ENCODE measurements at regions not wholly inside any gene's neighbourhood (a gene's known extent, or its start where the extent isn't known, plus 50 kb on each side); places are given as distances from the start of the nearest gene placed in this dataset.
A peak's percentile ranks its signal among the peaks of the same experiment; 100 is the strongest.
"Not testable (repeated sequence)": the region's sequence is repeated elsewhere in the genome, so short reads cannot be mapped to it uniquely, and the experiment has no call there.

DNA sequence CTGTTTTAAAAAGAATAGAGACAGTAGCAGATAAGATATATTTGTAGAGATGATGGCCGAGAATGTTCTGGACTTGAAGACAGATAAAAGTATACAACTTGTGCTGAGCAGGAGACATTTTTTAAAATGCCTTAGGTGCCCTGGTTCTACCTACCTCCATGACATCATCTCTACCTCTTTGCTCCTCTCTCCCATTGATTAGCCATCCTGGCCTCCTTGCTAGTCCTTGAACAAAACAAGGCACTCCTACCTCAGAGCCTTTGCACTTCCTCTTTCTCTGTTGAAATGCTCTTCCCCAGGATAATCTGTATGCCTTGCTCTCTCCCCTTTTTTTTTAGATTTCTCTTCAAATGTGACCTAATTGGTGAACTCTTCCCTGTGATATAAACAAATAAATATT lies 92.6 kb upstream of the MAGI3 start:
- no CpG with 5 or more reads among the region's 1 CpG for WGBS (ENCODE audit: insufficient coverage, low lambda C conversion rate)
- no peaks in the 10 kb centered on the region for H3K27me3 ChIP-seq (ENCODE audit: control insufficient read depth, insufficient read depth, low read length)
- H3K4me1 ChIP-seq (ENCODE audit: control insufficient read depth, insufficient read depth, low read length) = peaks cover 11% of the 10 kb centered on the region
- H3K4me3 ChIP-seq (ENCODE audit: low read length) = no peak overlapping the region
- peaks cover 3% of the 10 kb centered on the region for H3K9me3 ChIP-seq (ENCODE audit: control insufficient read depth, low read depth, low read length)
- no peak for DNase-seq
- H3K27ac ChIP-seq (ENCODE audit: low read length) = no peak overlapping the region
- H3K36me3 ChIP-seq (ENCODE audit: control insufficient read depth, insufficient read depth, low read length) = no peaks in the 10 kb centered on the region

DNA sequence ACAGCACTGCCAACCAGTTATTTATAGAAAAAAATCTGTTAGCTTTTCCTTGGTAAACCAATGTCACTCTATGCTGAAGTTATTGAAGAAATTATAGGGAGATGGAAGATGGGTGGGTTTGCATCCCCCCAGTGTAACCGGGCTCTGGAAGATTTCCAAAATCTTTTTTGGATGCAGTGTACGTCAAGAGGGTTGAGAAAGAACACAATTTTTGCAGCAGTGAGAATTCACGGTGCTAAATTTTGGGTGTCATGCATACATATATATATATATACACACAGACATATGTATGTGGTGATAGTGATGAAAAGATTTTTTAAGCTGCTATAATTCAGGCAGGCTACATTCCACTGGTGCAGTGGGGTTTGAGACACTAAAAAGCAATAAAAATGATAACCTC lies 91.4 kb upstream of the MAGI3 start:
- Histone ChIP-seq H3K9me3 (ENCODE audit: control insufficient read depth, low read depth, low read length) (no peaks in the 10 kb centered on the region), H3K27ac (ENCODE audit: low read length) (no peak overlapping the region), H3K4me3 (ENCODE audit: low read length) (no peak overlapping the region), H3K36me3 (ENCODE audit: control insufficient read depth, insufficient read depth, low read length) (no peaks in the 10 kb centered on the region), H3K4me1 (ENCODE audit: control insufficient read depth, insufficient read depth, low read length) (no peaks in the 10 kb centered on the region), H3K27me3 (ENCODE audit: control insufficient read depth, insufficient read depth, low read length) (no peaks in the 10 kb centered on the region)
- no peak for DNase-seq
- WGBS (ENCODE audit: insufficient coverage, low lambda C conversion rate) = no CpG with 5 or more reads among the region's 3 CpGs

DNA sequence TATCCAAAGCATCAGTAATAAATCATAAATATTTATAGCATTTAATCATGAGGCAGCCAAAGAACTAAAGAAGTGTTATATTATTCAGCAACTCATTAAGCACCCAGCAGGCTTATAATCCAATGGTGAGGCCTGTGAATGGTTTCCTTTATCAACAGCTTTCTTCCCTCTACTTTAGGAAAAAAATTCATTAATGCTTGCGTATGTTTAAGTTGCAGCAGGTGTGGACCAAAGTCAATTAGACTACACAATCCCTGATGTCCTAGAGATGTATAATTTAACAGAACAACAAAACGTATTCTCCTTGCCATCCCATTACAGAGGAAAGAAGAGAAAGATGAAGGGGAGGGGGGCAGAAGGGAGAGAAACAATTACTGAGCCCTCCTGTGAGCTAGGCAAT lies 87.7 kb upstream of the MAGI3 start:
- no peak for DNase-seq
- no peak overlapping the region for H3K27ac ChIP-seq (ENCODE audit: low read length)
- no peaks in the 10 kb centered on the region for H3K27me3 ChIP-seq (ENCODE audit: control insufficient read depth, insufficient read depth, low read length)
- H3K4me3 ChIP-seq (ENCODE audit: low read length) = no peak overlapping the region
- no peaks in the 10 kb centered on the region for H3K4me1 ChIP-seq (ENCODE audit: control insufficient read depth, insufficient read depth, low read length)
- WGBS (ENCODE audit: insufficient coverage, low lambda C conversion rate) = no CpG with 5 or more reads among the region's 2 CpGs
- no peaks in the 10 kb centered on the region for H3K9me3 ChIP-seq (ENCODE audit: control insufficient read depth, low read depth, low read length)
- no peaks in the 10 kb centered on the region for H3K36me3 ChIP-seq (ENCODE audit: control insufficient read depth, insufficient read depth, low read length)

DNA sequence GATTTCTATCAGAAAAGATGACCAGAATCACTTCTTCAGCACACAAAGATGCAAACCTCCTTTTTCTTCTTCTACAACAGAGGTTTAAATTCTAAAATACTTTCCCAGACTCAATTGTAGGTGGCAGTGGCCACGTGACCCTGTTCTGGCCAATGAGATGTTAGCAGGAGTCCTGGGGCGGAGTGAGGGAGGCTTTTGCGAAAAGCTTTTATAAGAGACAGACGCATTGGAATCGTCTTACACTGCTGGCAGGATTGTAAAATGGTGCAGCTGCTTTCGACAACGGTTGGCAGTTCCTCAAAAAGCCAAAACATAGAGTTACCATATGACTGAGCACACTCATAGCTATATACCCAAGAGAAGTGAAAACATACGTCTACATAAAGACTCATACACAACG lies 87.0 kb upstream of the MAGI3 start:
- Histone ChIP-seq H3K27me3 (ENCODE audit: control insufficient read depth, insufficient read depth, low read length) (no peaks in the 10 kb centered on the region), H3K4me3 (ENCODE audit: low read length) (no peak overlapping the region), H3K9me3 (ENCODE audit: control insufficient read depth, low read depth, low read length) (no peaks in the 10 kb centered on the region), H3K27ac (ENCODE audit: low read length) (no peak overlapping the region), H3K36me3 (ENCODE audit: control insufficient read depth, insufficient read depth, low read length) (no peaks in the 10 kb centered on the region), H3K4me1 (ENCODE audit: control insufficient read depth, insufficient read depth, low read length) (no peaks in the 10 kb centered on the region)
- WGBS (ENCODE audit: insufficient coverage, low lambda C conversion rate) = 80% methylated on average over 1 of the region's 9 CpGs
- no peak for DNase-seq

DNA sequence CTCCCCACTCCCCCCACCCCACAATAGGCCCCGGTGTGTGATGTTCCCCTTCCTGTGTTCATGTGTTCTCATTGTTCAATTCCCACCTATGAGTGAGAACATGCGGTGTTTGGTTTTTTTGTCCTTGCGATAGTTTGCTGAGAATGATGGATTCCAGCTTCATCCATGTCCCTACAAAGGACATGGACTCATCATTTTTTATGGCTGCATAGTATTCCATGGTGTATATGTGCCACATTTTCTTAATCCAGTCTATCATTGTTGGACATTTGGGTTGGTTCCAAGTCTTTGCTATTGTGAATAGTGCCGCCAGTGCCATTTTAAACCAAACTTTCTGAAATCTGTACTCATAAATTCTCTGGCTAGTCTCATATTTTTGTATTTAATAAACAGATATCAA lies 85.3 kb upstream of the MAGI3 start:
- not testable (repeated sequence) for DNase-seq; H3K27me3 ChIP-seq (ENCODE audit: control insufficient read depth, insufficient read depth, low read length); H3K36me3 ChIP-seq (ENCODE audit: control insufficient read depth, insufficient read depth, low read length); H3K4me1 ChIP-seq (ENCODE audit: control insufficient read depth, insufficient read depth, low read length); H3K4me3 ChIP-seq (ENCODE audit: low read length); H3K27ac ChIP-seq (ENCODE audit: low read length); H3K9me3 ChIP-seq (ENCODE audit: control insufficient read depth, low read depth, low read length)
- no CpG with 5 or more reads among the region's 4 CpGs for WGBS (ENCODE audit: insufficient coverage, low lambda C conversion rate)

DNA sequence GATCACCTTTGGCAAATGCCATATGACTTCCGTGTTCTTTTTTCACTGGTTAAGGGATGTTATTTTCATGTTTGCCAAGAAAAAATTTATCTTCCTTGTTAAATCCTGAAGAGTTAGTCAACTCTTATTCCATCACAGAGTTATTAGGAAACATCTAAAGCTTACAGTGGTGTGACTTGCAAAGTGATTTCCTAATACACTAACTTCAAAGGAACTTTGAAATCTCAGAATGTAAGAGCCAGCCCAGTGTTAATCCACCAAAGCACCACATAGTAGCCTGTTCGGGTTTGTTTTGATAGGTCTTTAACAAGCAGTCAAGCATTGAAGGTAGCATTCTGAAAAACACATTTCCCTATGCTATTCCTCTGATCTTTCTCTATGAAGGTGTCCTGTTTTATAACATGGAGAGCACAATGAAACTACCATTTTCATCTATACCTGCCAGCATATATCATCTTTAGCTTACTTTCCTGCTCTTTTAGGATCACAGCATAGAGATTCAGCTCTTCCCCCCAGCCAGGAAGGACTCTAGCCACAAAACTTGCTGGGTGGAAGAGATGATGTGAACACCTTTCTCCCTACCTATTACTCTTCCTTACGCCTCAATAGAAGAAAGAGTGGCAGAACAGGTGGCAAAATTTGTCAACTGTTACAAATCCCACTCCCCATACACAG lies 82.4 kb upstream of the MAGI3 start:
- Histone ChIP-seq H3K36me3 (ENCODE audit: control insufficient read depth, insufficient read depth, low read length) (no peaks in the 10 kb centered on the region), H3K27me3 (ENCODE audit: control insufficient read depth, insufficient read depth, low read length) (no peaks in the 10 kb centered on the region), H3K27ac (ENCODE audit: low read length) (peak overlapping the region; percentile 22), H3K9me3 (ENCODE audit: control insufficient read depth, low read depth, low read length) (no peaks in the 10 kb centered on the region), H3K4me1 (ENCODE audit: control insufficient read depth, insufficient read depth, low read length) (no peaks in the 10 kb centered on the region), H3K4me3 (ENCODE audit: low read length) (no peak overlapping the region)
- peak in 1 of 2 donors; percentile 41 for DNase-seq
- WGBS (ENCODE audit: insufficient coverage, low lambda C conversion rate) = 74% methylated on average over 2 of the region's 3 CpGs

DNA sequence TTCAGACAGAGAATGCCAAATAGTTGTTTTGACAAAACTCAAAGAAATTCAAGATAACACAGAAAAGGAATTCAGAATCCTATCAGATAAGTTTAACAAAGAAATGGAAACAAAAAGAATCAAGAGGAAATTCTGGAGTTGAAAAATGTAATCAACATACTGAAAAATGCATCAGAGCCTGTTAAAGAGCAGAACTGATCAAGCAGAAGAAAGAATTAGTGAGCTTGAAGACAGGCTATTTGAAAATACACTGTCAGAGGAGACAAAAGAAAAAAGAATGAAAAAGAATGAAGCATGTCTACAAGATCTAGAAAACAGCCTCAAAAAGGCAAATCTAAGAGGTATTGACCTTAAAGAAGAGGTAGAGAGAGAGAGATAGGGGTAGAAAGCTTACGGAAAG lies 77.7 kb upstream of the MAGI3 start:
- not testable (repeated sequence) for H3K36me3 ChIP-seq (ENCODE audit: control insufficient read depth, insufficient read depth, low read length); H3K9me3 ChIP-seq (ENCODE audit: control insufficient read depth, low read depth, low read length); H3K4me1 ChIP-seq (ENCODE audit: control insufficient read depth, insufficient read depth, low read length); H3K27me3 ChIP-seq (ENCODE audit: control insufficient read depth, insufficient read depth, low read length); H3K4me3 ChIP-seq (ENCODE audit: low read length); DNase-seq; H3K27ac ChIP-seq (ENCODE audit: low read length)
- 100% methylated on average over 1 of the region's 1 CpG for whole genome bisulfite sequencing (ENCODE audit: insufficient coverage, low lambda C conversion rate)

DNA sequence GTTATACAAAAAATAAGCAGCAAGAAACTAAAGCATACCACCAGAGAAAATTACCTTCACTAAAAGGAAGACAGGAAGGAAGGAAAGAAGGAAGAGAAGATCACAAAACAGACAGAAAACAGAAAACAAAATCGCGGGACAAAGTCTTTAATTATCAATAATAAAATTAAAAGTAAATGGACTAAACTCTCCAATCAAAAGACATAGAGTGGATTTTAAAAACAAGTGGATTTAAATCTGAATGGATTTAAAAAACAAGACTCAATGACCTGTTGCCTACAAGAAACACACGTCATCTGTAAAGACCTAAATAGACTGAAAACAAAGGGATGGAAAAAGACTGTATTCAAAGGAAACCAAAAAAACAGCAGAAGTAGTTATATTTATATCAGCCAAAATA lies 75.7 kb upstream of the MAGI3 start:
- no peaks in the 10 kb centered on the region for H3K27me3 ChIP-seq (ENCODE audit: control insufficient read depth, insufficient read depth, low read length)
- no peak overlapping the region for H3K4me3 ChIP-seq (ENCODE audit: low read length)
- WGBS (ENCODE audit: insufficient coverage, low lambda C conversion rate) = 98% methylated on average over 3 of the region's 3 CpGs
- no peak for DNase-seq
- no peaks in the 10 kb centered on the region for H3K4me1 ChIP-seq (ENCODE audit: control insufficient read depth, insufficient read depth, low read length)
- no peak overlapping the region for H3K27ac ChIP-seq (ENCODE audit: low read length)
- no peaks in the 10 kb centered on the region for H3K36me3 ChIP-seq (ENCODE audit: control insufficient read depth, insufficient read depth, low read length)
- H3K9me3 ChIP-seq (ENCODE audit: control insufficient read depth, low read depth, low read length) = no peaks in the 10 kb centered on the region

DNA sequence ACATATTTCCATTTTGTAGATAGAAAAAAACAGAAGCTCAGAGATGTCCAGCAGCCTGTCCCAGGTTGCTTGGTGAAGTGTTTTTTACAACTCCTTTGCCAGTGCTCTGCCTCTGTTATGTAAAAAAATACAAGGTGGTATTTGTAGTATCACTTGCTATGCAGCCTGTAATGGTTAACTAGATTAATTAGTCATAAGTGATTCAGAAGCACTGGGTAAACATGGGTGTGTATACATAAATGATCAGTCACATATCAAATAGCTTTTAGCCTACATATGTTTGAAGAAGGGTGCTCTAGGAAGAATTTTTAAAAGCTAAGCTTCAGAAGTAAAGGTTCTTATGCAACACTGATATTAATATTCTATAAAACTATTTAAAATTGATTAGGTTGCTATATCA lies 70.0 kb upstream of the MAGI3 start:
- Histone ChIP-seq H3K9me3 (ENCODE audit: control insufficient read depth, low read depth, low read length) (no peaks in the 10 kb centered on the region), H3K4me1 (ENCODE audit: control insufficient read depth, insufficient read depth, low read length) (no peaks in the 10 kb centered on the region), H3K27me3 (ENCODE audit: control insufficient read depth, insufficient read depth, low read length) (no peaks in the 10 kb centered on the region), H3K36me3 (ENCODE audit: control insufficient read depth, insufficient read depth, low read length) (no peaks in the 10 kb centered on the region), H3K27ac (ENCODE audit: low read length) (no peak overlapping the region), H3K4me3 (ENCODE audit: low read length) (no peak overlapping the region)
- peak; percentile 5 to 41 for DNase-seq

DNA sequence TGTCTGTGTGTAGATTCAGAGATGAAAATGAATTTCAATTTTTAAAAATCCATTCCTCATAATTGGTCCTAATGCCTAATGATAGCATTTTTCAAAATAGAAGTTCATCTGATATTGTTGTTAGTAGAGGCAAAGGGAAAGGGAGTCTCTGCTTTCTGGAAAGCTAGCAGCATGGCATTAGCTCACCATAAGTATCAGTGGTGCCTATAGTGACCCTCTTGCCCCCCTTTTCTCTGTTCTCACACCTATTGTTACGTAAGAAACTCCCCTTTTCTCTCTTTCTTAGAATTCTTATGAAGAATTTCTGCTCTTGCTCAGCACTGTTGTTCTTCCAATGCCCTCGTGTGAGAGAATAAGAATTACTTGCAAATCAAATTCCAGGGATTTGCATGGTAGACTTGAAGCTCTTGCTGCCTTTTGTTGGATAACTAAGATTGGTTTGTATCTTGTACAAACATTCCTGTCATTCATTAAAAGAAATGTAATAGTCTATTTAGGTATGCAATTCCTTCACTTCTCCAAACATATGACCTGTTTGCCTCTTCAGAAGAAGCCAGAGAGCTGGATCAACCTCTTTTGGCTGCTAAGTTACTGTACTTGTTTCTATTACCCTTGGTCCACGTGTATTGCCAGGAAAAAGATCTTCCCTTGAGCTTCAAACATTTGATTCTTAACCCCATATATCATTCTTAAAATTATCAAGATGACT lies 69.2 kb upstream of the MAGI3 start:
- no peak for DNase-seq
- no peaks in the 10 kb centered on the region for H3K4me1 ChIP-seq (ENCODE audit: control insufficient read depth, insufficient read depth, low read length)
- 17% methylated on average over 2 of the region's 3 CpGs for WGBS (ENCODE audit: insufficient coverage, low lambda C conversion rate)
- no peaks in the 10 kb centered on the region for H3K27me3 ChIP-seq (ENCODE audit: control insufficient read depth, insufficient read depth, low read length)
- H3K4me3 ChIP-seq (ENCODE audit: low read length) = no peak overlapping the region
- no peak overlapping the region for H3K27ac ChIP-seq (ENCODE audit: low read length)
- H3K9me3 ChIP-seq (ENCODE audit: control insufficient read depth, low read depth, low read length) = no peaks in the 10 kb centered on the region
- no peaks in the 10 kb centered on the region for H3K36me3 ChIP-seq (ENCODE audit: control insufficient read depth, insufficient read depth, low read length)

DNA sequence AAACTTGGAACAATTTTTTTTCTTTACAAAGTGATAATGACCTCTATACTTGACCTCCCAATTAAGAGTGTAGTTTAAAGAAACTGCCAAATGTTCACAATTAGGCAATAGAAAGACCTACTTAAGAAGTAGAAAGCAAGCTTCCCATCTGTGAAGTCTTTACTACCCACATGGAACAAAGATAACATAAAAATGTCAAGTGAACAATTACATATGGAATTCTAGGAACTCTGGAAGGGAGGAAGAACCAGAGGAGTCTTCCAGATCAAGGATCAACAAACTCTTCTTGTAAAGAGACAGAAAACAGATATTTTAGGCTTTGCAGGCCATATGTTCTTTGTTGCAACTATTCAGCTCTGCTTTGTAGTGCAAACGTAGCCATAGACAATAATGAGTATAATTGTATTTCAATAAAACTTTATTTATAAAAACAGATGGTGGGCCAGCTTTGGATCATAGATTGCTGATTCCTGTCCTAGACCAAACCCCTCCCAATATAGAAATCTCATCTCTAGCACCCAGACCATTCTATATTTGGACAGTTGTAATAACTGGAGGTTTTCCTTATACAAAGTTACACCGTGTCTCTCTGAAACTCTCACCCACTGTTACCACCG lies 68.4 kb upstream of the MAGI3 start:
- Histone ChIP-seq H3K4me3 (ENCODE audit: low read length) (no peak overlapping the region), H3K27ac (ENCODE audit: low read length) (no peak overlapping the region), H3K4me1 (ENCODE audit: control insufficient read depth, insufficient read depth, low read length) (no peaks in the 10 kb centered on the region), H3K36me3 (ENCODE audit: control insufficient read depth, insufficient read depth, low read length) (no peaks in the 10 kb centered on the region), H3K9me3 (ENCODE audit: control insufficient read depth, low read depth, low read length) (no peaks in the 10 kb centered on the region), H3K27me3 (ENCODE audit: control insufficient read depth, insufficient read depth, low read length) (no peaks in the 10 kb centered on the region)
- 86% methylated on average over 1 of the region's 3 CpGs for WGBS (ENCODE audit: insufficient coverage, low lambda C conversion rate)
- no peak for DNase-seq
